Transverse colon (tissue), 4 donors: ENCODE measurements at regions not wholly inside any gene's neighbourhood (a gene's known extent, or its start where the extent isn't known, plus 50 kb on each side); places are given as distances from the start of the nearest gene placed in this dataset.

Experiments
- DNase-seq: peaks from one replicate; pipeline ENCODE4 v3.0.0-alpha.2; 2019
- H3K27ac ChIP-seq, 4 donors: fragments of 200-600 bp; sonication (generic); 2 replicates each; pipeline ENCODE4 v1.5.1; 2016 to 2018; ENCODE audit warnings: inconsistent platforms in 4 of 4
- H3K27me3 ChIP-seq: fragments of 200-600 bp; sonication (generic); 2 replicates; pipeline ENCODE4 v1.5.1; 2017; ENCODE audit warnings: inconsistent platforms
- H3K36me3 ChIP-seq, 4 donors: fragments of 200-600 bp; sonication (generic); 2 replicates each; pipeline ENCODE4 v1.5.1; 2017 to 2019; ENCODE audit warnings: inconsistent platforms in 4 of 4
- H3K4me1 ChIP-seq, 4 donors: fragments of 200-600 bp; sonication (generic); 2 replicates each; pipeline ENCODE4 v1.5.1; 2017 to 2020; ENCODE audit warnings: inconsistent platforms in 4 of 4
- H3K4me3 ChIP-seq, 4 donors: fragments of 200-600 bp; sonication (generic); 1 replicate in 1 of 4; 2 replicates in 3 of 4; pipeline versions ENCODE4 v1.5.1 to v1.6.1; 2017 to 2019; ENCODE audit warnings: inconsistent platforms in 4 of 4
- H3K9me3 ChIP-seq, 2 donors: fragments of 200-600 bp; sonication (generic); 2 replicates each; pipeline ENCODE4 v1.5.1; 2017 to 2019; ENCODE audit warnings: inconsistent platforms in 2 of 2
- EP300 ChIP-seq: sonication (generic); formaldehyde crosslinking; IDR thresholded peaks from one replicate; pipeline ENCODE4 v1.6.1; 2017; ENCODE audit warnings: antibody characterized with exemption, low read depth
- POLR2A ChIP-seq: fragments of 450-650 bp; IDR thresholded peaks from one replicate; pipeline ENCODE4 v1.6.1; 2016; ENCODE audit warnings: antibody characterized with exemption, mild to moderate bottlenecking, moderate library complexity
- POLR2AphosphoS5 ChIP-seq, 3 donors: sonication (generic); formaldehyde crosslinking; IDR thresholded peaks; one replicate each; pipeline ENCODE4 v1.6.1; 2016; ENCODE audit warnings: antibody characterized with exemption in 3 of 3
- WGBS, 2 donors: methylation state at CpG; one replicate each; pipeline ENCODE4 v1.1.5; 2018; ENCODE audit warnings: low coverage in 1 of 2; 5-methylcytosine and 5-hydroxymethylcytosine counted together
- in situ Hi-C, 4 donors: fragments of 200-750 bp; cut with MboI; loops; one replicate each; pipeline versions ENCODE4 v1.15.0 to v1.15.1; 2017; ENCODE audit warnings: low sequenced_read_pairs in 3 of 4, low pct_ligation_motif_present in 1 of 4, low pct_unique_long_range_greater_than_20kb in 1 of 4
- intact Hi-C: fragments of 100-400 bp; cut with DNase I; formaldehyde crosslinking; loops from one replicate; pipeline ENCODE4 v1.15.1; 2023; ENCODE audit warnings: low total_unique reads
- TF ChIP-seq, protein P1 (sequence below), 5 experiments: fragments of 200-600 bp in 3 of 5; fragments of 450-650 bp in 2 of 5; sonication (generic) in 3 of 5; IDR thresholded peaks; 1 replicate in 2 of 5; 2 replicates in 3 of 5; pipeline ENCODE4 v1.5.1; 2016 to 2017; ENCODE audit warnings: antibody characterized with exemption in 5 of 5, inconsistent platforms in 3 of 5, mild to moderate bottlenecking in 2 of 5, moderate library complexity in 1 of 5

DNA sequence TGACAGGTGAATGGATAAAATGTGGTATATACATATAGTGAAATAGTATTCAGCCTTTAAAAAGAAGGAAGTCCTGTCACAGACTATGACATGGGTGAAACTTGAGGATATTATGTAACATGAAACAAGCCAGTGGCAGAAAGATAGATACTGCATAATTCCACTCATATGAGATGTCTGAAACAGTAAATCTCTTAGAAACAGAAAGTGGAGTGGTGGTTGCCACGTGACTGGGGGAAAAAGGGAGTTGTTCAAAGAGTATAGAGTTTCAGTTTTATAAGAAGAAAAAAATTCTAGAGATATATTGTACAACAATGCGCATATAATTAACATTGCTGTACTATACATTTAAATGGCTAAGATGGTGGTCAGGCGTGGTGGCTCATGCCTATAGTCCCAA lies 178.2 kb upstream of the ATP5MC3 start:
- Histone ChIP-seq H3K4me3 (no peak overlapping the region), H3K36me3 (no peaks in the 10 kb centered on the region), H3K27ac (no peak overlapping the region), H3K9me3 (no peaks in the 10 kb centered on the region), H3K27me3 (peaks cover 4% of the 10 kb centered on the region), H3K4me1 (peaks cover 0 to 4% (median 0%) of the 10 kb centered on the region in 4 donors)
- in situ Hi-C loops (loop anchor here (10.0 to 25.0 kb wide), 4 partner anchors 328 to 735 kb away; partner anchors contain the start of genes HOXD12 (in 3 of the 4), HOXD13 (in 3 of the 4) and EVX2 (in 2 of the 4)), intact Hi-C loops (no loop called here)
- TF ChIP-seq, protein P1, sequence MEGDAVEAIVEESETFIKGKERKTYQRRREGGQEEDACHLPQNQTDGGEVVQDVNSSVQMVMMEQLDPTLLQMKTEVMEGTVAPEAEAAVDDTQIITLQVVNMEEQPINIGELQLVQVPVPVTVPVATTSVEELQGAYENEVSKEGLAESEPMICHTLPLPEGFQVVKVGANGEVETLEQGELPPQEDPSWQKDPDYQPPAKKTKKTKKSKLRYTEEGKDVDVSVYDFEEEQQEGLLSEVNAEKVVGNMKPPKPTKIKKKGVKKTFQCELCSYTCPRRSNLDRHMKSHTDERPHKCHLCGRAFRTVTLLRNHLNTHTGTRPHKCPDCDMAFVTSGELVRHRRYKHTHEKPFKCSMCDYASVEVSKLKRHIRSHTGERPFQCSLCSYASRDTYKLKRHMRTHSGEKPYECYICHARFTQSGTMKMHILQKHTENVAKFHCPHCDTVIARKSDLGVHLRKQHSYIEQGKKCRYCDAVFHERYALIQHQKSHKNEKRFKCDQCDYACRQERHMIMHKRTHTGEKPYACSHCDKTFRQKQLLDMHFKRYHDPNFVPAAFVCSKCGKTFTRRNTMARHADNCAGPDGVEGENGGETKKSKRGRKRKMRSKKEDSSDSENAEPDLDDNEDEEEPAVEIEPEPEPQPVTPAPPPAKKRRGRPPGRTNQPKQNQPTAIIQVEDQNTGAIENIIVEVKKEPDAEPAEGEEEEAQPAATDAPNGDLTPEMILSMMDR (IDR thresholded peaks at IDR 0.05), result no peak
- TF ChIP-seq POLR2A (no peak), EP300 (no peak), POLR2AphosphoS5 (IDR thresholded peaks at IDR 0.05) (no peak)
- 70 to 81% methylated on average over 3 of the region's 3 CpGs for WGBS, 2 donors
- DNase-seq, result no peak

DNA sequence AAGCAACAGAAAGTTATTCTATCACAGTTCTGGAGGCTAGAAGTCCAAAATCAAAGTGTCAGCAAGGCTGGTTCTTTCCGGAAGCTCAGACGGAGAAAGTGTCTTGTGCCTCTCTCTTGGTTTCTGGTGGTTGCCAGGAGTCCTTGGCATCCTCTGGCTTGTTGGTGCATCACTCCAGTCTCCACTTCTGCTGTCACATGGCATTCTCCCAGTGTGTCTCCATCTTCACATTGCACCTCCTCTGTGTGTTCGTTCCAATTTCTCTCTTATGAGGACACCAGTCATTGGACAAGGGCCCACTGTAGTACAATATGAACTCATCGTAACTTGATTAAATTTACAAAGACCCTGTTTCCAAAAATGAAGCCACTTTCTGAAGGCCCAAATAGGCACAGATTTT lies 175.4 kb upstream of the ATP5MC3 start:
- Histone ChIP-seq H3K4me1 (no peaks in the 10 kb centered on the region), H3K36me3 (no peaks in the 10 kb centered on the region), H3K4me3 (no peak overlapping the region), H3K27ac (no peak overlapping the region), H3K9me3 (no peaks in the 10 kb centered on the region), H3K27me3 (peaks cover 4% of the 10 kb centered on the region)
- DNase-seq, result no peak
- TF ChIP-seq POLR2AphosphoS5 (IDR thresholded peaks at IDR 0.05) (no peak), EP300 (no peak), POLR2A (no peak)
- TF ChIP-seq, protein P1 (IDR thresholded peaks at IDR 0.05), result no peak
- in situ Hi-C loops (loop anchor here in 2 of 4 donors (25.0 kb wide), 2 partner anchors 330 to 730 kb away; partner anchors contain the start of genes EVX2 (in 2 of the 2), HOXD12 (in 2 of the 2) and HOXD13 (in 2 of the 2)), intact Hi-C loops (no loop called here)
- 60 to 94% methylated on average over 1 to 4 of the region's 4 CpGs for WGBS, 2 donors

DNA sequence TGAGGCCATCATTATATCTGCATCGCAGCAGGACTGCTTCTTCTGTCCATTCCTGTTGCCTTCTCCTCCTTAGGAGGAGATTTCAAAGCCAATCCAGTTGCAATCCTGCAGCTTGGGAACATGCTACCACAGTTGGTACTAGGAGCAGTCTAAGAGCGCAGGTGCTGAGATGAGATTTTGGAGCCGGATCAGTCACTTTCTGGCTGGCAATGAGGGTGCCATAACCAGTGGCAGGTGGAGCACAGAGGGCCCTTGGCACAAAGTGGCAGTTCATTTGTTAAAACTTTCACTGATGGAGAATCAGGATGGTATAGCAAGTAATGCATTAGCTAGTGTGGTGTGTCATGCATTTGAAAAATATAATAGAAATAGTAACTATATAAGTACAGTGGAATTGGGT lies 173.7 kb upstream of the ATP5MC3 start:
- Histone ChIP-seq H3K36me3 (no peaks in the 10 kb centered on the region), H3K27me3 (peaks cover 4% of the 10 kb centered on the region), H3K27ac (no peak overlapping the region), H3K4me1 (no peaks in the 10 kb centered on the region), H3K9me3 (no peaks in the 10 kb centered on the region), H3K4me3 (no peak overlapping the region)
- WGBS, 2 donors, result 90% methylated on average over 3 of the region's 3 CpGs; no CpG with 5 or more reads in 1 of the 2 donors
- no peak for DNase-seq
- TF ChIP-seq POLR2A, result no peak
- no peak for TF ChIP-seq POLR2AphosphoS5 (IDR thresholded peaks at IDR 0.05)
- intact Hi-C loops, result no loop called here
- in situ Hi-C loops, result loop anchor here in 2 of 4 donors (25.0 kb wide), 2 partner anchors 332 to 732 kb away; partner anchors contain the start of genes EVX2 (in 2 of the 2), HOXD12 (in 2 of the 2) and HOXD13 (in 2 of the 2)

DNA sequence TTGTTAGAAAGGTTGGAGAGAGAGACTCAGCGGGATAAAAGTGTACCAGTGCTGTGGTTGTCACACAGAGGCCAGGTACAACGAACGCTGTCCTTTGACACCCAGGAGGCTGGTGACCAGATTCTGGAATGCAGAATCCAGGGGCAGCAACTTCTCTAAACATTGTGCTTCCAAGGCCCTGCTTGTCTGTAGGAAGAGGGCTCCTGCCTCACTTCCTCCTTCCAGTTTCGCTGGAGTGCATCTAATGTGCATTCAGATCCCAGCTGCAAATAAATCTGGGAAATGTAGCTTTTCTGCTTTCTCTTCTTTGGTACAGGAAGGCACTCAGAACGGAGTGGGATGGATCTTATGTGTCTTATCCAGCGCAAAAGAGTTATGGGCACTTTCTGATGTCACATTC lies 171.8 kb upstream of the ATP5MC3 start:
- no peak overlapping the region for H3K4me3 ChIP-seq
- TF ChIP-seq POLR2A (no peak), POLR2AphosphoS5 (IDR thresholded peaks at IDR 0.05) (no peak), EP300 (no peak)
- TF ChIP-seq, protein P1 (IDR thresholded peaks at IDR 0.05), result no peak
- peaks cover 4% of the 10 kb centered on the region for H3K27me3 ChIP-seq
- no peaks in the 10 kb centered on the region for H3K4me1 ChIP-seq
- in situ Hi-C loops (loop anchor here in 2 of 4 donors (25.0 kb wide), 2 partner anchors 334 to 734 kb away; partner anchors contain the start of genes EVX2 (in 2 of the 2), HOXD12 (in 2 of the 2) and HOXD13 (in 2 of the 2)), intact Hi-C loops (no loop called here)
- no peaks in the 10 kb centered on the region for H3K36me3 ChIP-seq
- H3K27ac ChIP-seq, result no peak overlapping the region
- no peaks in the 10 kb centered on the region for H3K9me3 ChIP-seq
- WGBS, 2 donors, result 67 to 70% methylated on average over 2 to 6 of the region's 6 CpGs
- DNase-seq, result no peak

DNA sequence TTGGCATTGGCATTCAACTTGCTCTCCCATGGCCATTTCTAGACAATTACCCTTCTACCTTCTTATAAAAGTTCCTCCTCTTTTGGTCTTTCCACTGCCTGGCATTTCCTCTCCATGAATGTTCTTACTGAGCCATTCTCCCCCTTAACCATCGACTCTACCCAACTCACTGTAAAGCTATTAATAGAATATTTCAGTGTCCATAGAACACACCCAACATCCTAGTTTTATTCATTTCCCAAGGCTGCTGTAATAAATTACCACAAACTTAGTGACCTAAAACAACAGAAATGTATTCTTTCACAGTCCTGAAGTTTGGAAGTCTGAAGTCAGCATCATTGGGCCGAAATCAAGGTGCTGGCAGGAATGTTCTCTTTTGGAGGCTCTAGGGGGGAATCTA lies 170.0 kb upstream of the ATP5MC3 start:
- Histone ChIP-seq H3K4me3 (no peak overlapping the region), H3K9me3 (no peaks in the 10 kb centered on the region), H3K36me3 (no peaks in the 10 kb centered on the region), H3K27ac (no peak overlapping the region), H3K27me3 (no peaks in the 10 kb centered on the region), H3K4me1 (no peaks in the 10 kb centered on the region)
- TF ChIP-seq POLR2A, result no peak
- in situ Hi-C loops, result loop anchor here in 2 of 4 donors (25.0 kb wide), 2 partner anchors 336 to 736 kb away; partner anchors contain the start of genes EVX2 (in 2 of the 2), HOXD12 (in 2 of the 2) and HOXD13 (in 2 of the 2)
- intact Hi-C loops, result no loop called here
- WGBS, 2 donors, result 66 to 83% methylated on average over 2 of the region's 2 CpGs
- no peak for DNase-seq
